ENCODE measurements at regions not wholly inside any gene's neighbourhood (a gene's known extent, or its start where the extent isn't known, plus 50 kb on each side); places are given as distances from the start of the nearest gene placed in this dataset.

GRCh38 chr15:98397419-98397818 lies 250.9 kb upstream of the IGF1R start:
- TF ChIP-seq SIRT6 (IDR thresholded peaks at IDR 0.05; ENCODE audit: low read depth, low read length) (no peak), CTCF (IDR thresholded peaks at IDR 0.05 in 2 of 3, conservative IDR thresholded peaks at IDR 0.05 in 1 of 3; ENCODE audit: insufficient read depth in 2 of 3, low read depth in 1 of 3, low read length in 3 of 3) (no peak), ZNF785 (CRISPR knock-in tag; IDR thresholded peaks at IDR 0.05) (no peak)
